HG03442 (cell line): ENCODE measurements at regions not wholly inside any gene's neighbourhood (a gene's known extent, or its start where the extent isn't known, plus 50 kb on each side); places are given as distances from the start of the nearest gene placed in this dataset.
"Not testable (repeated sequence)": the region's sequence is repeated elsewhere in the genome, so short reads cannot be mapped to it uniquely, and the experiment has no call there.

Experiments used
- ATAC-seq: cut with Tn5 transposase; IDR thresholded peaks from one replicate; pipeline ENCODE4 v1.9.1; 2021; ENCODE audit warnings: mild to moderate bottlenecking, moderate library complexity; ENCODE audit not compliant: unreplicated experiment

DNA sequence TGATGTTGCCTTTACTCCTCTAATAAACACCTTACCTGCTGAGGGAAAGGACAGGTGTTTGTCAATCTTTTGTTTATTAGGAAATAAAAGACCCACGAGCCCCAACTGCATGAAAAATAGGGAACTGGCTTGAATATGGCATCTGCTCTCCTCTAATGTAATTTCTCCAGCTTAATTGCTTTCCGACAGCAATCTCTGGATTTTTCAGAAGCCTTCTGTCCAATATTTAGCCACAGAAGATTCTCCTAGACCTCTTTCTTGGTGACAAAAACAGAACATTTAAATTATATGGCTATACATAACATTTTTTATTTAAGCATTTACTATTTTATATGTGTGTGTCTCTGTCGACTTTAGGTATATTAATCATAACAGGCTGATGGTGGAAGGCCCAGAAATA is 317.4 kb upstream of the ADARB2 start:
- no peak for ATAC-seq

DNA sequence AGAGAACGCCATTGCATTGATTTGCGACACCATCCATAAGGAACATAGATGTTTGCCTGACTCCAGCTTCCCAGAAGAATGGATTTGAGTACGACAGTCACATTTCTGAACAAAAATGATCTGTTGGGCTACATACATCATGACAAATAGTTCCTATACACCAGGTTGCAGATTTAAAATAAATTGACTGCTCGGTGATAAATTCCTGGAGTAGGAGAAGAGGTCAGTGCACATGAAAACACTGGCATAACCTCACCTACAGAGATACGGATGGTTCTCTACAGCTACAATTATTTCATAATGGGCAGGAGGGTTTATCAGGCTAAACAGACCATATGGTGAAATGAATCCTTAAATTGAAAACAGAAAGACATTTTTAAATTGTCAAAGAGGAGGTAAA is 316.5 kb upstream of the ADARB2 start:
- ATAC-seq: no peak

DNA sequence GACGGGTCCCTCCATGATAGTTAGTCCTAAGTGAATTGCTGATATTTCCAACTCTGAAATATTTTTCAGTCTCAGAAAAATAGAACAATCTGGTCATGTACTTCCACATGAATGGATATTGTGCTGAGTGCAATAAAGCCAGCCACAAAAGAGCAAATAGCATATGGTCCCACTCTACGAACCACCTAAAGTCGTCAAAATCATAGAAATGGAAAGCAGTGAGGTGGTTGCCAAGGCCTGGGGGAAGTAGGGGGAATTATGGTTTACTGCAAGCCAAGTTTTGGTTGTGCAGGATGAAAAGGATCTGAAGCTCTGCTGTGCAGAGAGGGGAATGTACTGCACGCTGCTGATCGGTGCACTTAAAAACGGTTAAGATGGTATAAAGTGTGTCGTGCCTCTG is 313.8 kb upstream of the ADARB2 start:
- ATAC-seq: no peak

DNA sequence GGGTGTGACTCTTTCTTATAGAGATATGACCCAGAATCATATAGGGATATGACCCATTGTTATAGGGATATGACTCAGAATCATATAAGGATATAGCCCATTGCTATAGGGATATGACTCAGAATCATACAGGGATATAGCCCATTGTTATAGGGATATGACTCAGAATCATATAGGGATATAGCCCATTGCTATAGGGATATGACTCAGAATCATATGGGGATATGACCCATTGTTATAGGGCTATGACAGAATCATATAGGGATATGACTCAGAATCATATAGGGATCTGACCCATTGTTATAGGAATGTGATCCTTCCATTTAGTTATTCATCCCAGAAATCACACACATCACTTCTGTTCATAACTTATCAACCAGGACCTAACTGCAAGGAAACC is 312.2 kb upstream of the ADARB2 start:
- no peak for ATAC-seq

DNA sequence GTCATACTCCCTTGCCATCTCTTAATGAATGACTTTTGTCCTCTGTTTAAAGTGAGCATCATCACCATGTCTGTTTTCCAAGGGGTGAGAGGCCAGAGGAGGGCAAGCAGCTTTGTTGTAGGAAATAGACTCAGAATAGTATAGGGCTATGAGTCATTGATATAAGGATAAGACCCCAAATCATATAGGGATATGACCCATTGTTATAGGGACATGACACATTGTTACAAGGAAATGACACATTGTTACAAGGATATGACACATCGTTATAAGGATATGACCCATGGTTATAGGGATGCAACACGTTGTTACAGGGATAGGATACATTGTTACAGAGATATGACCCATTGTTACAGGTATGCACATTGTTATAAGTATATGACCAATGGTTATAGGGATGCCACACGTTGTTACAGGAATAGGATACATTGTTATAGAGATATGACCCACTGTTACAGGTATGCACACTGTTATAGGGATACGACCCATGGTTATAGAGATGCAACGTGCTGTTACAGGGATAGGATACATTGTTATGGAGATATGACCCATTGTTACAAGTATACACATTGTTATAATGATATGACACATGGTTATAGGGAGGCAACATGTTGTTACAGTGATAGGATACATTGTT is 311.1 kb upstream of the ADARB2 start:
- ATAC-seq: no peak

DNA sequence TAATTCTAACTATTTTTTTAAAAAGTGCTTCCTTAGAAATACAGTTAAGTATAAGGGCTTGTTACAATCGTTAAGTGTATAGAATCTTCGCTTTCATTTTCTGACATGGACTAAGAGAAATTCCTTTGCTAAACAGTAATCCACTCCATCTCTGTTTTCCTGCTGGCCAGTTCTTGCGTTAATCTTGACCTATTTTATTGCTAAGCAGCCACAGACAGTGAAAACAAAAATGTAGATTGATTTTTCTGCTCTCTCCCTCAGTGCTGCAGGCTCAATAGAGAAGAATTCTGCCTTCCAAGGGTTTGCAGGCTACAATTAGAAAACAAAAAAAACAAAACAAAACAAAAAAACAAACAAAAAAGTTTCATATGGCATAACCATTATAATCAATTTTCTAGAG is 310.4 kb upstream of the ADARB2 start:
- no peak for ATAC-seq

DNA sequence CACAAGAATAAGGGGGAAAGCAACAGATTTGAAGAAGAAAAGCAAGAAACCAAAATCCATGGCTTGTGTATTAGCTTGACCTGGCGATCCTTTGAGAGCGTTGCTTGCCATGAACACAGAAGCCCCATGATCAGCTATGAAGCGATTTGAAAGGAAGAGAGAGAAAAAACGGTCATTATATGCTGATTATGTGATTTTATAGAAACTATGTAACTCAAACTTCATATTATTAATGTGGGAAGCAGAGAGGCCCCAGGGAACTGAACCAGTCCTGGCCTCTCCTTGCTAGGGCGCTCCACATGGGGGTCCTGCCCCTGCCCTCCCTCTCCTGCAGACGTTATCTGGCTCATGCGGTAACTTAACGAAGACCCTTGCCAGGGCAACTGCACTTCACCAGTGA is 306.1 kb upstream of the ADARB2 start:
- no peak for ATAC-seq

DNA sequence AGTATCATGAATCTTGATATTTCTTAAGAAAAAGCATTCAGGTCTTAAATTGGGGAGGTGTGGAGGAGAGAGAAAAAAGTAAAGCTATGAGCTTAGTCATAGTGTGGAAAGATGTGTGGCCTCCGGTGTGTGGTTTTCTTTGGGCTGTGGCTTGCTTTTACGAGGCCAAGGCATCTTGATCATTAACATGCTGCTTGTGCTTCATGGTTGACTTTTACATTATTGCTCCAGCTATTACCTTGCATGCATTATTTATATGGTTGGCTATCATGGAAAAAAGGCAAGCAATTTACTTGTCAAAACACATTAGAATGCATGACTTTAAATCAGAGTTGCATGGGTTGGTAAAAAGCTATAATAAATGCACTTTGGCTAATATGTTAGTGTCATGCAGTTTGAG is 300.7 kb upstream of the ADARB2 start:
- ATAC-seq: no peak

DNA sequence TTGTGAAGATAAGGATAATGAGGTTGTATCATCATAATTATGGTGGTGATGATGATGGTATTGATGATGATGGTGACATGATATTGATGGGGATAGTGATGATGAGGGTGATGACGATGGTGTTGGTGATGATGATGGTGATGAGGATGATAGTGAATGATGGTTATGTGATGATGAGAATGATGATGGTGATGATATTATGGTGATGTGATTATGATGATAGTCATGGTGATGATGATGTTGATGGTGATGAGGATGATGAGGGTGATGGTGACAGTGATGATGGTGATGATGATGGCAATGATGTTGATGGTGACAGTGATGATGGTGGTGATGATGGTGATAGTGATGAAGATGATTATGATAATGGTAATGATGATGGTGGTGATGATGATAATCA is 299.9 kb upstream of the ADARB2 start:
- ATAC-seq: no peak

DNA sequence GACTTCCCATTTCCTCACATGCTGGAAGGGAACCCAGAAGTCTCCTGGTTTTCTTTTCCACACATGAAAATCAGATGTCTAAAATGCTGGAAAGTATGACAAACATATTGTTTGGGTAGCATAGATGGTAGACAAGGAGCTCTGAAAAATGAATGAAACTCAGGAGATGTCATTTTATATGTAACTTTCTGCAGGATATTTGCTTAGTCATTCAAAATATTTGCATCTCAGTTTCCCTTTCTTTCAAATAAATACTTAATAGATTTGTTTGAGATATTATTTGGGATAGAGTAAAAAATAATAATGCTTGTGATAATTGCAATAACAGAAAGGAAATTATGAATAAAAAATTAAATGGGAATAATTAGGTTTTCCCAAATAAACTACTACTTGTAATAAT is 298.9 kb upstream of the ADARB2 start:
- ATAC-seq: no peak

DNA sequence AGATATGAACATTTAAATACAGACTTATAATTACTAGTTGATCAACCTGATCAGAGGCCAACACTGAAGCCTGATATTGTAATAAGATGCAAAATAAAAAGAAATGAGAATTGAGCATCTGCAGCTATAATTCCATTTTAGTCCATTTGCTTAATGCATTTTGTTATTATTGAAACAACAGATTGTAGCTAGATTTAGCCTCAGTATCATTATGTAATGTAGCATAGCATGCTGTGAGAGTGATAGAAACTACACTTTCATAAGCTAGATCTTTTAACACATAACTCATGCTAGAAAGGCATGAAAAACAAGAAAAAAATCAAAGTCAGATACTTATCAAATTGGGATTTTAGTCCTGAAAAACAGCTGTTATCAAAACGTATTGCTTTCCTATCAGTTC is 292.7 kb upstream of the ADARB2 start:
- no peak for ATAC-seq

DNA sequence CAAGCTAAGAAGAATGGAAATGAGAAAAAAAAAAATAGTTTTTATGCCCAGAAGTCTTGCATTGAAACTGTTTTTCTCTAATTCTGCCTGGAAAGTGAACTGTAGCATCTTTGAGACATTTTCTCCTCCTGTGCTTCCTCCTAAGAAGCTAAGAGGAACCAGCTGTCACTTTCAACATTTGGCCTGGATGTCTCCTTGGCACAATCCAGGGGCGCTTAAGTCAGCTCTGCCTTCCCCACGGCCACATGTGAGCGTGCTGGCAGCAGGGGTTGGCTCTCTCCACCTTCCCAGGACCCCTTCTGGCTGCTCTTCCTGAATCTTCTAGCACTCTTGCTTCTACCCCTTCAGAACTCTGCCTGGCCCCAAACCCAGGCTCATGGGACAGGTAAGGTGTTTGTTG is 289.6 kb upstream of the ADARB2 start:
- ATAC-seq: no peak

DNA sequence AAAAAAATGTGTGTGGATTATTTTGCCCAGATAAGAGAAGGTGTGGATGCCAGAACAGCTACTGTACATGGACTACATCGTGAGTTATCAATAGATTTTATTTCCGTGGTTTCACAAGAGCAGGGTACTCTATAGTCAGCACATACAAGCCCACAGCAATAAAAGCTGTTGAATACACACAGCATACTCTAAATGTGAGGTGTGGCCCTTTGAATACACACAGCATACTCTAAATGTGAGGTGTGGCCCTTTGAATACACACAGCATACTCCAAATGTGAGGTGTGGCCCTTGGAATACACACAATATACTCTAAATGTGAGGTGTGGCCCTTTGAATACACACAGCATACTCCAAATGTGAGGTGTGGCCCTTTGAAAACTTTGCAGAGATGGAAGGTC is 287.4 kb upstream of the ADARB2 start:
- ATAC-seq: not testable (repeated sequence)

DNA sequence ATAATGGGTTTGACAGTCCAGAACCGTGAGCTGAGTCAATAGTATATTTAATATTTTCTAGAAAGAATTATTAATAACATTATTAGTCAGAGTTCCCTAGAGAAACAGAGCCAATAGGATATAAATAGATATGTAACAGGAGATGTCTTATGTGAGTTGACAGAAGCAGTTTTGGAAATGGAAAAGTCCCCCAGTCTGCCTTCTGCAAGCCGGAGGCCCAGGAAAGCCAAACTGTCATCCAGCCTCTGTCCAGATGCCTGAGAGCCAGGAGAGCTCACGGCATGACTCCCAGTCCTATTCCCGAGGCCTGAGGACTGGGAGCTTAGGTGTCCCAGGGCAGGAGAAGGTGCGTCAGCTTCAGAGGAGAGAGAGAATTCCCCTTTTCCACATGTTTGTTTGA is 286.4 kb upstream of the ADARB2 start:
- ATAC-seq: no peak

DNA sequence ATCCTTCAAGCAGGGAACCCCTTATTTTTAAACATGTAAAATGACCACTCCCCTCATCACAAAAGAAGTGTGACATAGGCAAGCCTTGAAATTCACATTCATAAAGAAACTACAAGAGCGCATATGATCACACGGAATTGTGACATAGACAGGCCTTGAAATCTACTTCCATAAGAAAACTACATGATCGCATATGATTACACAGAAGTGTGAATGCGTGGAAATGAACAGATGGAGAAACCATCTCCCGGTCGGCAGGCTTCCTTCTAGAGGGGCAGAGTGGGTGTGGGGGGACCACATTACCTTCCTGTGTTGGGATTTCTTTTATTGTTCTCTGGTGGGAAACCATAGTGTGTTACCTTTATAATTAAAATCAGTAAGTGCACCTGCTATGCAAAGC is 285.1 kb upstream of the ADARB2 start:
- ATAC-seq: no peak

DNA sequence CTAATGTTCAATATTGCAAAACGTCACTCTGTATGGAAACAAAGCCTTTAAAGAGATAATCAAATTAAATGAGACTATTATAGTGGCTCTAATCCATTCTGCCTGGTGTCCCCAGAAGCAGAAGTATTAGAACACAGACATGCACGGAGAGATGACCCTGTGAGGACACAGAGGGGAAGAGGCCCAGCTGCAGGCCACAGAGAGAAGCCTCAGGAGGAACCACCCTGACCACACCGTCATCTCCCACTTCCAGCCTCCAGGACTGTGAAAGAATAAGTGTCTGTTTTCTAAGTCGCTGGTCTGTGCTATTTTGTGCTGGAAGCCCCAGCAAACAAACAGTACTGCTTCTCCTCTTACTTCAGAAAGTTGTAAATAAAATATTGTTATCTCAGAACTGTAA is 283.5 kb upstream of the ADARB2 start:
- no peak for ATAC-seq

DNA sequence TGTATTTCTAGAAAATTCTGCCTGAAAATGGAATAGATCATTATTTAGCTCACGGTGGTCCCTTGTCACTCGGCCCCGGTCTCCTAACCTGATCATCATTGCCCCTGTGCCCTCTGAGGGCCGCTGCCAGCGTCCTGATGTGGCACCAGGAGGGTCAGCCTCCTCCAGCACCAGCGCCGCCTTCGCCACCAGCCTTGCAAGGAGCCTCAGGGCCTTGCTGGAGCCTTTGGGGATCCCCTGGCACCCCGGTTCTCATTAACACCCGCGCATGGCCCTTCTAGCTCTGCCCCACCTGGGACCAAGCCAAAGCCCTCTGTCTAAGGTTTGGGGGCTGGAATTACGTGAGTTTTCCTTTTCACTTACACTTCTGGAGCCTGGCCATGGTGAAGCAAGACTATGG is 282.5 kb upstream of the ADARB2 start:
- no peak for ATAC-seq

DNA sequence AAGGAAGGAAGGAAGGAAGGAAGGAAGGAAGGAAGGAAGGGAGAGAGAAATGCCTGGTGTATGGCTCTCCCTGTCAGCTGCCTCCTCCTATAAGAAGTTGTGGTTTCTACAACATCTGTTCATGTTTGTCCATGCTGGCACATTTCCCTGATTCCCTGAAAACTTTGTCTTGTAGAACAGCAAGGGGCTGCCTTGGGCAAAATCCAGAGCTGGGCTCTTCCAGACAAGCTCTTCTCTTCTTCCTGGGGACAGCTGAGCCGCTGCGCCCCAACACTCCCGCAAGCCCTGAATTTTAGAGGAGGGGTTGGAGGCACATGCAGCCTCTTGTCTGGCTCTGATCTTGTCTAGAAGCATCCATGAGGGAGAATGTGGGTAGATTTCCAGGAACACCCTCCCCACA is 282.0 kb upstream of the ADARB2 start:
- no peak for ATAC-seq

DNA sequence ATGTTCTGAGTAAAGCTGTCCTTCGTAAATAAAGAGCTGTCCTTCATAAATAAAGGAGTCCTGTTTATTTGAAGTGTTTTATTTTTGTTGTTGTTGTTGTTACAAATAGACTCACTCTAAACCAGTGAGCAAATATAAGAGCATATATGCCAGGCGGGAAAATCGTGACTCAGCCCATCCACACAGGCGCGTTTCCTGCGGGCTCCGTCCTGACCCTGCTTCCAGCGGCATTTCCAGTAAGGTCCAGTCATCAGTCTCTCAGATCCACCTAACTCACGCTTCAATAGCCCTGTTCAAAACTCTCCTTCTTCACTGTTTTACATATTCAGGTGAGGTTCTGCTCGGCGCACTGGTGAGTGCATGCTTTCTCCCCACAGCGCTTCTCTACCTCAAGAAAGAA is 277.2 kb upstream of the ADARB2 start:
- no peak for ATAC-seq

DNA sequence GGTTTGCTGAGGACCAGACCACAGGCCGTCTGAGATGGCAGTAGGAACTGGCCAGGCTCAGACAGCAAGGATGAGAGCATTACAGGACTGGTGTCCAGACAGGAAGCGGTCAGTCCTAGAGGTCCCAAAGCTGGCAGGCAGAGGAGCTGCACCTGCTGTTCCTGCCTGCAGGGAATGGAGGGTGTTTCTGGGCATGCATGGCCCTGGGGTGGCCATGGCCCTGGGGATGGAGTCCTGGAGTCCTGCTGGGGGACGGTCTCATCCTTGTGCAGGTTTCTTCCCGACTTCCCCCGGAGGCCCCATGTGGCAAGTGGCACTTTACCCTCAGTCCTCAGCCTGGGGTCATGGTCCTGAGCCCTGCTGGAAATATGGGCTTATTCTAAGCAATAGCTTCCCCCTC is 274.9 kb upstream of the ADARB2 start:
- no peak for ATAC-seq

DNA sequence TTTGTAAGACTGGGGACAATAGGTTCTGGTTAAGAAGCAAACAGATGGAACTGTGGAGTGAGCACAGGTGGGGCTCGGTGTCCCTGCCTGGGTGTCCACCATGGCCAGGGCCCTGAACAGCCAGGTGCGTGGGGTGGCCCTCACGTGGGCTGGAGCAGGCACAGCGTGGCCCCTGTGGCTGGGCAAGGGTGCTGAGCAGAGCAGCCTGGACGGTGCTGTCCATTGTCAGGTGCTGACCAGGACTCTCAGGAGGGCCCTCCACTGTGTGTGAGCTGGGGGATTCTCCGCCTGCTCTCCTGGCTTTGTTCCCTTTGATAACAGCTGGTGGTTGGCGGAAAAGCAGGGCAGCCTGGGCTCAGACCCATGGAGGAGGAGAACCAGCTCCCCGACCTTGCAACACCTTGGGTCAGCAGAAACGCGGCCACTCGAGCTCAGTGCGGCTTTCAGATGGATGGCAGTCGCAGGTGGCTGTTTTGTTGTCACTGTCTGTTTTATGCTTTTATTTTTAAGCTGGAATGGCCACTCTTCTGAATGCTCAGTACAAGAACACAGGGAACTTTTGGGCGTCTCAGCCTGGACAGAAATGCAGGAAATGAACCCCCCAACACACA is 273.9 kb upstream of the ADARB2 start:
- no peak for ATAC-seq

DNA sequence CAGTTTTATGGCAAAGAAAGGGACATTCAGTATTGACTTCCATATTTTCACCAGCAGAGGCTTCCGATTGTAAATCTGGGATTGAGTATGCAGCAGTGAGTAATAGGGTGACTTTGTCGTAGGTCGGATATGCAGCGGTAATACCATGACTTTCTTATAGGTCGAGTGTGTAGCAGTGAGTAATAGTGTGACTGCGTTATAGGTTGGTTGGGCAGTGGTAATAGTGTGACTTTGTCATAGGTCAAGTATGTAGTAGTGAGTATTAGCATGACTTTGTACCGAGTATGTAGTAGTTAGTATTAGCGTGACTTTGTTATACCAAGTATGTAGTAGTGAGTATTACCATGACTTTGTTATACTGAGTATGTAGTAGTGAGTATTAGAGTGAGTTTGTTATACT is 268.2 kb upstream of the ADARB2 start:
- ATAC-seq: no peak

DNA sequence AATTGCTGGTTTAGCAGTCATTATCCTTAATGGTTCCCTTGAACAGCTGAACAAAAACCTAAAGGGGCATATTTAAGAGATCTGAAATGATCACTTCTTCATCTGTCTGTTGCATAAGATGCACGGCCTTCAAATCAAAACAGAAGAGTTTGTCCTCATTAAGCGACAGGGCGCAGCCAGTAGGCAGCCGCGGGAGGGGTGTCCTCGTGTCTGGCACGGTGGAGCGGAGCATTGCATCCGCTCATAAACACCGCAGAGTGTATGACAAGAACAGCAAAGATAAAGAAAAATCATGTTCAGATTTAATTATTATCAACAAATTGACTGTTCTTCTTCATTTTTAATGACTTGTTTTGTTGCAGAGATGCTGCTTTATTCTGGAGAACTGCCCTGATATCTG is 255.6 kb upstream of the ADARB2 start:
- no peak for ATAC-seq
